NCI-H2196 (cell line): ENCODE measurements at regions not wholly inside any gene's neighbourhood (a gene's known extent, or its start where the extent isn't known, plus 50 kb on each side); places are given as distances from the start of the nearest gene placed in this dataset.

Experiments
- DNase-seq: peaks from one replicate; lab custom pipeline; 2025; ENCODE audit not compliant: unreplicated experiment; lab: John Stamatoyannopoulos, UW

- DNase-seq: no peak
Measured at GRCh38 chr10:123449234-123449962, 216.8 kb upstream of the GPR26 start.

- no peak for DNase-seq
Measured at GRCh38 chr10:123450956-123451605, 215.1 kb upstream of the GPR26 start.

GRCh38 chr10:123451618-123452245 lies 214.4 kb upstream of the GPR26 start:
- DNase-seq: no peak

- DNase-seq: no peak
Measured at GRCh38 chr10:123454987-123455386, 211.2 kb upstream of the GPR26 start.

GRCh38 chr10:123455861-123456260 lies 210.3 kb upstream of the GPR26 start:
- DNase-seq: no peak

GRCh38 chr10:123458933-123459332 lies 207.2 kb upstream of the GPR26 start:
- no peak for DNase-seq

- DNase-seq: no peak
Measured at GRCh38 chr10:123459371-123460091, 206.6 kb upstream of the GPR26 start.

GRCh38 chr10:123462246-123462645 lies 203.9 kb upstream of the GPR26 start:
- DNase-seq: no peak

GRCh38 chr10:123462756-123463155 lies 203.4 kb upstream of the GPR26 start:
- no peak for DNase-seq

- DNase-seq: no peak
Measured at GRCh38 chr10:123463181-123463580, 203.0 kb upstream of the GPR26 start.

GRCh38 chr10:123463698-123464097 lies 202.5 kb upstream of the GPR26 start:
- no peak for DNase-seq

- no peak for DNase-seq
Measured at GRCh38 chr10:123464430-123465323, 201.5 kb upstream of the GPR26 start.

GRCh38 chr10:123470336-123470921 lies 195.7 kb upstream of the GPR26 start:
- no peak for DNase-seq

- no peak for DNase-seq
Measured at GRCh38 chr10:123471811-123472210, 194.3 kb upstream of the GPR26 start.

GRCh38 chr10:123472606-123473005 lies 193.5 kb upstream of the GPR26 start:
- DNase-seq: no peak

- no peak for DNase-seq
Measured at GRCh38 chr10:123474700-123475099, 191.5 kb upstream of the GPR26 start.

- no peak for DNase-seq
Measured at GRCh38 chr10:123475466-123475865, 190.7 kb upstream of the GPR26 start.

- DNase-seq: no peak
Measured at GRCh38 chr10:123478116-123478515, 188.0 kb upstream of the GPR26 start.

GRCh38 chr10:123479640-123480039 lies 186.5 kb upstream of the GPR26 start:
- DNase-seq: no peak

GRCh38 chr10:123480344-123480743 lies 185.8 kb upstream of the GPR26 start:
- DNase-seq: no peak
